NCI-H1417 (cell line): ENCODE measurements at regions not wholly inside any gene's neighbourhood (a gene's known extent, or its start where the extent isn't known, plus 50 kb on each side); places are given as distances from the start of the nearest gene placed in this dataset.
A peak's percentile ranks its signal among the peaks of the same experiment; 100 is the strongest.
"Not testable (repeated sequence)": the region's sequence is repeated elsewhere in the genome, so short reads cannot be mapped to it uniquely, and the experiment has no call there.

Experiments used
- DNase-seq, 3 experiments: peaks; one replicate each; lab custom pipeline; 2025; lab: John Stamatoyannopoulos, UW

DNA sequence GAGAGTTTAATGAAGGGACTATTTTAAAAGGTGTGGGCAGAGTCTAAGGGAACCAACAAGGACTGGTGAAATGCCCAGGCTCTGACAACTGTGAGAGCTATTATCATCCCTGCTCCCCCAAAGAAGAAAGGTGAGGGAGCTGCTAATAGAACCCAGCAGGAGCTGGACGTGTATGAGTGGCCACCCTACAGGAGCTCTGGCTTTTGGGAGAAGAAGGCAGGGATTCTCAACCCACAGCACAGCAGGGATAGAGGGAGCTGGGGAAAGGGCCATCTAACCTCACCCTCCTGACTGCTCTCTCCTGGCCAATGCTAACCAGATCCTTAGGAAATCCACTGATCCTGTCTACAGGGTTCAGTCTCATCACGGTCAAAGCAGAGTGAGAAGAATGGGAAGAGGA, 57.1 kb downstream of the GRIN2B start:
- no peak for DNase-seq

DNA sequence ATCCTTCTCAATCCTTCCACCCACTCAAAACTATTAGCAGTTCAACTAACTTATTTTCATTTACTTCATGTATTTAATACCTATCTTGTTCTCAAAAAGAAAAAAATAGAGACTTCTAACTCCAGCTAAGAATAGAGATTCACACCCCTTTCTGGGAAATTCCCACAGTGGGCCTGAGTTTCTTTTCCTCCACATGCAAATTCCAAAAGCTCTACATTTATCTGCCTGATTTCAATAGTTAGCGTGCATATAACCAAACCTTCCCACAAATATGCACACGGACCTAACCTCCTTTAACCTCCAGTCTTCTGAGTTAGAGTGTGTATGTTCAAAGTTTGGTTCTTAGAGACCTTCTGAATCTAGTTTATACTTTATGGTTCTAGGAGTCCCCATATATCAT, 62.5 kb downstream of the GRIN2B start:
- no peak for DNase-seq

DNA sequence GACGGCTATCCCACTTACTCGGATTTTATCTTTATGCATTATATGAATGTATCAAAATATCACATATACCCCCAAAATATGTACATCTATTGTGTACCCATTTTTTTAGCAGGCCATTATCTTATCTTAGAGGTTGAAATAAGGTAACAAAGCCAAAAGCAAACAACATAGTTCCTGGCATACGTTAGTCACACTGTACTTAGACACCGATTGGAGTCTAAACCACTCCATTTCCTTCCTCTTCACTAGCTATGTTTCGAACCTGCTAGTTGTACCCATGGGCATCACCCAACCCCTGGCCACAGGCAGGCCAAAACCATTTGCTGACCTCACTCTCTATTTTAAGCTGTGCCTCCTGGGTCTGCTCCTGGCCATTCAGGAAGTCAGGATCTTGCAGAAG, 66.3 kb downstream of the GRIN2B start:
- no peak for DNase-seq

DNA sequence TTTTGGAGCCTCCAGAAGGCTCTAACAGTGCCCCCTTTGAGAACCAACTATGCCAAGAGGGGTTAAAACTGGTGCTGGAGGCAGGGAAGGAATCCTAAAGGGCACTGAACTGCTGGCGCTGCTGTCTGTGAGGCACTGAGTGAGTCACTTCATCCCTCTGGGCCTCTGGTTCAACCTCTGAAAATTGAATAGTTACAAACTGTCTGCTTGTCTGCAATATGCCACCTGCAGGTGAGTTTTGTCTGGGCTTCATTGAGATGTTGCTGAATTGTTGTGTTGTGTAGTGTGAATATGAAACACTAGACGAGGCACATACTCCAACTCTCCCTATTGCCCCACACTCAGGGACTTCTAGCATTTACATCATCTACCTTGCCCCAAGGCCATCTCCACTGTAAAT, 68.0 kb downstream of the GRIN2B start:
- DNase-seq, result no peak

DNA sequence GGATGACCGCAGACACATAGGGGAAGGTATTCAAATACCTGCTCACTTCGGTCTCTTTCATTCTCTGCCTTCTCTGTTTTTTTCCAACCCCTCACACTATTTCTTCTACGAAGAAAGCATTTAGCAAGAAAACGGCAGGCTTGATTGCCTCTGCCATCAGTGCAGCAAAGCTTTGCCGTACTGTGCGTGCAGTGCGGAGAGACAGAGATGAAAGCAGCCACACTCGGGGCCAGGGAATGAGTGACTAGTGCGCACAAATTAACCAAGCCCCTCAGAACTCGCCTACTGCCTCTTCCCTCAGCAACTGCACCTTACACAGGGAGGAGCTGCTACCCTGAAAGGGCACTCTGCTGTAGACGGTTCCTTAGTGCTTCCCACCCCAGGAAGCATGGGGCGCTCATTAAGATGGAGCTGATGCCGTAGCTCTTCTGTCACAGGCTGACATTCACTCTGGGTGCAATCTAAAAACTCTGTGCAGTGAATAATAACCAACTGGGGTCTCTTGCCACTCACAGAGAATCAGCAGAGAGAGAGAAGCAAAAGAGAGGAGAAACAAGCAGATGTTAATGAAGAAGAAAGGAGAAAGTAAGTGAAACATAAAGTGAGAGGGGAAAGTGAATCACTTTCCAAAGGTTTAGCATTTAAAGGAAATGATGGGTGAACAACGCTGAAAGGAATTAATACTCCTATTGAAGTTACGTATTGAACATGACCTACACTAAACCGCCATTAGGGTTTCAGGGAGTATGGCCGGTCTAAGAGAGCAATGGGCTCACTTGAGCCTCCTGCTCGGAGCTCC, 69.4 kb downstream of the GRIN2B start:
- no peak for DNase-seq

DNA sequence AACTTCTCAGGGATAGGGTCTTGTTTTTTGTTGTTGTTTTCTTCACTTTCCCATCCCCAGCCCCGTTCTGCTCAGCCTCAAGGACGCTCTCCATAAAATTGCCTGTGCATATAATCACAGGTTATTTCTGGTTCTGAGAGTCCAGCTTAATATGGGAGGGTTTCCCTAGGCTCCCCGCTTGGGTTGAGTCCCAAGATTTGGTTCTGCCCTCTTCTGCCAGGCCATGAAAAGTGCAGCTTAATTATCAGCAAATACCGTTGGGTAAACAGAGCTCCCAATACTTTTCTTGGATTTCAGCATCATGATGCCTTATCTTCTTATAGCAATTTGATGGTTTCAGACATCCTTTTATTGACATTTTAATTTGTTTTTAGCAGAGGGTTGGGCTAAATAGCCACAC, 75.6 kb downstream of the GRIN2B start:
- DNase-seq, result no peak

DNA sequence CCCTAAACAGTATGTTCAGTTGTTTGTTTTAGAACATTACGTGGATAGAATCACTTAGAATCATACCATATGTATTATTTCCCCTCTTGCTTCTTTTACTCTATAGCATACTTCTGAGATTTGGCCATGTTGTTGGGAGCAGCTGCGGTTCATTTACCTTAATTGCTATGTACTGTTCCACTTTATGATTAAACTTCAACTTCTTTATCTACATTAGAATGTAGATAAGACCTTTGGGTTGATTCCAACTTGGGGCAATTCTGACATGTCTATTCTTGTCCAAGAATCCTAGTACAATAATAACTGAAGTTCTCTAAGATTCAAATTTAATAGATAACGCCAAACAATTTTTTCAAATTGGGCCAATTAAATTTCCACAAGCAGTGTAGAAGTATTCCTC, 80.7 kb downstream of the GRIN2B start:
- DNase-seq, result no peak

DNA sequence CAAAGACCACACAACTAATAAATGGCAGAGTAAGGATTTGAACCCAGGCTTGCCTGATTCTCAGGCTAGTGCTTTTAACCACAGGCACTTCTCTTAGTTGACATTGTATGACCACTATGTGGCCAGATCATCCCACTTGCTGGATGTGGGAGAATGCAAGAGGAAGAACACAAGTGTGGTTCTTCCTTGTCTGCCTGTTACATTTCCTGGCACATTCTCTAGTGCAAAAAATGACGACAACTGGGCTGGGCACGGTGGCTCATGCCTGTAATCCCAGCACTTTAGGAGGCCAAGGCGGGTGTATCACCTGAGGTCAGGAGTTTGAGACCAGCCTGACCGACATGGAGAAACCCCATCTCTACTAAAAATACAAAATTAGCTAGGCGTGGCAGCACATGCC, 83.0 kb downstream of the GRIN2B start:
- DNase-seq, result not testable (repeated sequence)

DNA sequence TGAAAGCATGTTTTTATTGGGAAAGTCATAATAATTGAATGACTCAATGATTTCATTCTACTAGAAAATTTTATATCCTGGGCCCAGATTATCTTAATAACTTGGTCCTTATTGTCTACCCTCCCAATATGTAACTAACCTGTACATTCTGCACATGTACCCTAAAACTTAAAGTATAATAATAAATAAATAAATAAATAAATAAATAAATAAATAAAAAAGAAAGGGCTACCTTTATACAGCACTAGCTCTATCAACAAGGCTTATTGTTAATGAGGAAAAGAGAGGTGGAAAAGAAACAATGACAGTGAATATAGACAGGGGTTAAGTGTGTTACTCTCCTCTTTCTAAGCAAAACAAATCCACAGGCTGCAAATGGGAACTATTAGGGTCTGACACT, 83.6 kb downstream of the GRIN2B start:
- DNase-seq, result no peak

DNA sequence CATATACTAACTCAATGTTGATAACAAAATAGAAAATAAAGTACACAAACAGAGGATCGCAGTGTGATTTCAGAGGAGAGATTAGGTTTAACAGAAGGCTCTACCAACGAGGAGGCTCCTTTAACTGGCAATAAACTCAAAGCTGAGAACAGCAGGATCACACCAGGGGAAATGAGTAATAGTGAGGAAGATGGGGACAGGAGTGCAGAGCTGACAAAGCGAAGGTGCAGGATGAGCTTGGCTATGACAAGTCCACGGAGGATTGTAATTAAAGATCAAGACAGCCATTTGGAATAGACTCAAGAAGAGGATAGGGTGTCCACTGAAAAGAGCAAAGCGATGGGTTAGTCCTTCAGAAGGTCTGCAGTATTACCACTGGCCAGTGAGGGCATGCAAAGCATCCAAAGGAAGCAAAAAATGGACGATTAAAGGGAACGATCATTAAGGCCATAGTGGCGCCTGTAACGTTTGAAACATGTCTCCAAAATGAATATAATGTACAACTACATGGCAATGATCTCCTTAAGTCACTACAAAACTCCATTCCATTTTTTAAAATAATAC, 85.3 kb downstream of the GRIN2B start:
- no peak for DNase-seq

DNA sequence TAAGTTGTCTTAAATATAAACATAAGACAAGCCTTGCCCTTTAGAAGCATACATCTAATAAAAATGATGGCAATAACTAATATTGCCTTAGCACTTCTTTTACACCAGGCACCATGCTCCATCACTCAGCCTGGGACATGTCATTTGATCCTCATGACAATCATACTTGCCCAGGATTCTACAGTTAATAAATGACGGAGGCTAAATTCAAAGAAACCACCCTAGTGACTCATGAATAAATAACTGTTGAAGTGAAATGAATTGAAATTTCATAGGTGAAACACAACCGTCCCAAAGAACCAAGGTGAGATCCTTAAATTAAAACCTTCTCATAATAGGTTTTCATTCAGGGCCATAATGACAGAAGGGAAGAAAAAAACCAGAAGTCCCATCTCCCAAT, 89.5 kb downstream of the GRIN2B start:
- no peak for DNase-seq

DNA sequence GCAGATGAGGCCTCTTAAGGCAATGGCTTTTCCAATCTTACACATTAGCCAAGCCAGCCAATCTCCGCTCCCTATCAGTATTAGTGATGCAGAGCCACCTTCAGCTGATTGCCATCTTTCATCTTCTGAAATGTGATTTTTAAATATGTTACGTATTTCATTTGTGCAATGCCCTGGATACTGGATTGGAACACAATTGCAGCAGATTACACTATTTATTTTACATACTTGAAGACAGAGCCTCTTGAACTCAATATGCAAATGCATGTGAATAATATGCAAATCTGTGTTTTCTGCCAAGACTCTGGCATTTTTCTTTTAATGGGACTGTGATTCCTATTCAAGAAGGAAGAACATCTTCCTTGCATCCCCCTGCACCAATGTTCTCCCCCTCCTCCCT, 90.5 kb downstream of the GRIN2B start:
- no peak for DNase-seq

DNA sequence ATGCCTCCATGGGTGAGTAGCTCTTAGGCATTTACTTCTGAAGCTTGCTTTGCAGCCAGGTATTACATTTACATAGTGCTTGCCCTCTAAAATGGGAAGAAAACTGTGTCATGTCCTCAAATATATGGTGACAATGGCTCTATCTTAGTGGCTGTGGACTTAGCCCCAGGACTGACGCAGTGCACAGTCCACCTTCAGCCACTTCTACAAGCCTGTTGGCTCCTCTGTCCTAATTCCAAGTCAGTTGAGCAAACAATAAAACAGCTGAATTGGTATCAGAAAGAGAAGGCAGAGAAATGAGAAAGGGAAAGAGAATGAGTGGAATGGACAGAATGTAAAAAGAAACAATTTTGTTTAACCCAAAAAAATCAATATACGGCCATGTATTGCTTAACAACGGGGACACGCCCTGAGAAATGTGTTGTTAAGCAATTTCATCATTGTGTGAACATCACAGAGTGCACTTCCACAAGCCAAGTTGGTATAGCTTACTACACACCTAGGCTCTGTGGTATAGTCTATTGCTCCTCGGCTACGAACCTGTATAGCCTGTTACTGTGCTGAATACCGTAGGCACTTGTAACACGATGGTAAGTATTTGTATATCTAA, 93.5 kb downstream of the GRIN2B start:
- no peak for DNase-seq

DNA sequence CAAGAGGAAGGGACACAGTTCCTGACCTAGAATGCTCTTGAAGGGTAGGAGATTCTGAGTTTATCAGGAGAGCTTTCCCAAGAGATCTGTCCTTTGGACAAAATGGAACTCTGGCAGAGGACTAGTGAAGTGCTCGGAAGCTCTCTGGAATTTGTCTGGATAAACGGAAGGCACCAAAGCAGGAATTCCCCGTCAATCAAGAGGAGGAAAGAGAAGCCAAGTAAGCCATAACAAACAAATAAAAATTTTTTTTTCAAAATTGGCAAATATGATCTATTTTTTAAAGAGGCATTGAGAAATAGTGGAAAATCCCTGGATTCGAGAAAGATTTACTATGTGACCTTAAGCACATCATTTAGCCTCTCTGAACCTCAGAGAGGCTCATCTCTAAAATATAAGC, 99.2 kb downstream of the GRIN2B start:
- no peak for DNase-seq

DNA sequence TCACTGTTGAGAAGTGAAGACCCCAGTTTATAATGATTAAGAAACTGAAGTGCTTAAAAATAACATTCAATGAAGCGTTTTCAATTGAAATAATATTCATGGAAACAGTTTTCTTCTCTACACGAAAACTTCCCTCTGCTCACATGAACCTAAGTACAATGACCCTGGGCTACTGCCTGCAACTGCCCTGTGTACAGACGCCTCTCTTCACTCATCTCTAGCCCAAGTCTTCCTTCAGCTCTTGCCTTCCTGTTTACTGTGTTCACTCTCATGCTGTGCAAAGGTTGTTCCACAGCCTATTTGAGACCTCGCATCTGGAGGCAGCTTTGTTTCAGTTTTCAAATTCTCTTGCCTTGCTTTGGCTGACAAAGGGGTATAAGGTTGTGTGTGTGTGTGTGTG, 100.8 kb downstream of the GRIN2B start:
- DNase-seq, result no peak

DNA sequence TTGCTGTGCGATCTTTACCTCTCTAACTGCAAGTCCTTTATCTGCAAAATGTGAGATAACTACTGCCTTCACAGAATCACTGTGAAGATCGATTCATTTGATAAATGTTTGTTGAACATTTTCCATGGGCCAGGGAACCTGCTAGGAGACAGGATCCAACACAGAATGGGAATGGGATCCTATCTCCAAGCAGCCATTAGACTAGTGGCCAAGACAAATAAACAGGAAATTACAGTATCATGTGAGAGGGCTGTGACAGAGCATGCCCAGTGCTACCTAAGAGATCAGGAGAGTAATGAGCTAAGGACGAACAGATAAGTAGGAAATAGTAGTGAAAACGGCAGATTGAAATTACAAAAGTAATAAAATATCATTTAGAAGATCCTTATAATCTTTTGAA, 105.7 kb downstream of the GRIN2B start:
- DNase-seq, result no peak

DNA sequence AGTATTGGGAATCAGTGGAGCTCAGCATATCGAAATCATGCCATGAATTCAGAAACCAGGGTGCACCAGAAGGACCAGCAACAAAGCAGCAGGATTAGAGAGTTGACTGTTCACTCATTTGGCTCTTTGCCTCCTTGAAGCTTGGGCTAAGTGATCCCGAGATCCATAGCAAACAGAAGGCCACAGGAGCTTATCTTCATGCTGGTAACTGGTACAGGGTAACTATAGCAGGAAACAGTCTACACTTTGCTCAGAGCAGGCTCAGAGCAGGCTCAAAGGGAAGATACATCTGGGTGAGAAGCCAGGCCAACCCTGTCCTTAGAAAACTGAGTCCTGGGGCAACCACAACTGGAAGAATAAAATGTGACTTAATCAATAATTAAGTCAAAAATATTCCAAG, 111.1 kb downstream of the GRIN2B start:
- DNase-seq, result no peak

DNA sequence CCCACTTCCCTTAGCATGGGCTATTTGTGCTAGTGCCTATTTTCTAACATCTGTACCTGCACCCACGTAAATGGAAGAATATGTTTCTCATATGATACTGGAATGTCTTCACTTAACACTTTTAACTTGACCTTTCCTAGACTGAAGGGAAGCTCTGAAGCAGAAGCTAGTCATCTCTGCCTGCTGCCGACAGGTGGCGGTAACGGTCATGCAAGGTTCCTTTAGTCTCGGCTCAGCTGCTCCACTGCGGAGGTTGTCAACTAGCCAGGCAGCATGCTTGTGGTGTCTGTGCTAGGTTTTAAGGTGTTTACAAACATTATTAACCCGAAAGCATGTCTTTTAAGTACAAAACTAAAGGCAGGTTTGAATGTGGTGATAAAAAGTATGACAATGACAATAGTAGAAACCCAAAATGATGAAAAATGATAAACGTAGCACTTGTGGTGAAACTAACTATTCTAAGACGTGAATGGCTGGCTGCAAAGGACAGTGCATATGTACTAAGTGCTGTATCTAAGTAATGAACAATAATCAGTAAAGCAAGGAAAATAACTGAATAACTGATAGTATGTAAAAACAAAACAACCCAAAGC, 117.2 kb downstream of the GRIN2B start:
- DNase-seq, result peak; percentile 74 to 94 (median 77)

DNA sequence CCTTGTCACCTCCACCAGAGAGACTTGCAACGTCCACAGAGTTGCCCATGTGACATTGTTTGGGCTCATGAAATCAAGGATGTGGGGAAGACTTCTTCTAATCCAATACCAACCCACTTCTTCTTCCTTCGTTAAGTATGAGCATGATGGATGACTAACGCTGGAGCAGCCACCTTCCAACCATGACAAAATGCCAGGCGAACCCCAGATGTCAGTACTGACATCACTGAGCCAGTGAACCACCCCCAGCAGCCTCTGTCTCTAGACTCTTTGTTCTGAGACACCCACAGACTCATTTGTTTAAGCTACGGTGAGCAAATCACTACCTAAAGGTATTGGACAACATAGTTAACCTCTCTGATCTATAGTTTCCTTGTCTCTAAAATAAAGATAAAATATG, 123.7 kb downstream of the GRIN2B start:
- DNase-seq, result no peak

DNA sequence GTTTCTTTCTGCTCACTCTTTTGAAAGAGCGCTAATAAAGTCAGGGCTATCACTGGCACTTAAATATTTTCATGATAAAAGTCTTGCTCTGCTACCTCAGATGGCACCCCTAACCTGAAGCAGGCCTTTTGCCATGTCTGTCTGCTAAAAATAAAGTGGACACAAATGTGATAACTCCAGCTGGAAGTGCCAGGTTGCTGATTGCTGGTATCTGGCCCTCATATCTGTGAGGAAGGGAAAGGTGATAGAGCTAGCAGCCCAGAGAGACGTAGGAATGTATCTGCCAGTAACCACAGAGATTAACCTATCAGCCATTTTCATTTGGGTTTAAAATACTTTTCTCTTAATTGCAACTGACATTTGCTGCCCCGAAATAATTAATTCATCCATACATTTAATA, 127.9 kb downstream of the GRIN2B start:
- no peak for DNase-seq

DNA sequence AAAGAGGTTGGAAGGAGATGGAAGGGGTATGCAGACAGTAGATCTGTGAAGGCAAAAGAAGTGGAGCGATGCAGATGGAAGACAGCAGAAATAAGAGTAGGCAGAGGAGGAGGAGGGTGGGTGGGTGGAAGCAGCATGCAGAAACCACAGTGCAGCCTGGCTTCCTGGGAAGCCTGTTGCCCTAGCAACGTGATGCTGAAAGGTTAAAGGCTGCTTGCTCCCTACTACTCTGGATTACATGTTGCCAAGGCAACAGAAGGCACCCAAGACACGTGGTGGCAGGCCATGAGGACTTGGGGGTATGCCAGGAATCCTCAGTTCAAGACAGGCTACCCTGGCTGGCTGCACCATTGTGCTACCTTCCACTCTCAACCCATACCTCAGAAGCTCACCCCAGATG, 129.6 kb downstream of the GRIN2B start:
- peak in 2 of 3 experiments; percentile 77 to 93 for DNase-seq

DNA sequence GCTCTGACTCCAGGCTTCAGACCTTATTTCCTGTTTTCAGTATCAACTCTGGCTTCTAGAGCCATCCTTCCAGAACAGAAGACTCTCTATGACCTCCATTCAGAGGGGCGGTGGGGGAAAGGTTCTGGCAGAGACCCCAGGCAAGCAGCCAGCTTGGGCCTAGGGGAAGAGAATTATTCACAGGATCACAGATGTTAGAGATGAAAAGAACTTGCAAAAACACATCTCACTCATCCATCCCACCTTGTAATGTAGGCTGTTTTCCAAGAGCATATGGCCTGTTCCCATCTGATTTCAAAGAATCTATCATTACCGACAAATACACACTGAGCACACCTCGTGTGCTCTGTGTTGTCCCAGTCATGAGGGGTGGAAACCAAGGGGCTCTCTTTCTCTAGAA, 131.9 kb downstream of the GRIN2B start:
- no peak for DNase-seq

DNA sequence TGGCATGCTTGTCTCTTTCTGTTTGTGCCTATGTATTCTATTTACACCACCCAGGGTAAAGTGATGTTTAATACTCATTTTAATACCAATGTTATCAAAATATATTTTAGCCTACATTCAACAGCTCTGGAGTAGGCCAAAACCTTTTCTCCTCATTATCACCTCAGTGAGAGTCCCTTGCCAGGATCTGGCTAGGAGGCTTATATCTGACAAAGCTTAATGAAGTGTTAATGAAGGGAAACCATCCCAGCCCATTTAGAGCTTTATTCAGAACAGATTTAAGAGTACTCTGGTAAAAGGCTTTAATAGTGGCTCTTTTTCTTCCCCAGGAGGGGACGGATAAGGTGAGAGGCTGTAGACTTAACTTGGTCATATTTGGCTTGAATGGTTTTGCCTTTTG, 137.6 kb downstream of the GRIN2B start:
- no peak for DNase-seq
